ENCODE measurements at regions not wholly inside any gene's neighbourhood (a gene's known extent, or its start where the extent isn't known, plus 50 kb on each side); places are given as distances from the start of the nearest gene placed in this dataset.
"Not testable (repeated sequence)": the region's sequence is repeated elsewhere in the genome, so short reads cannot be mapped to it uniquely, and the experiment has no call there.

DNA sequence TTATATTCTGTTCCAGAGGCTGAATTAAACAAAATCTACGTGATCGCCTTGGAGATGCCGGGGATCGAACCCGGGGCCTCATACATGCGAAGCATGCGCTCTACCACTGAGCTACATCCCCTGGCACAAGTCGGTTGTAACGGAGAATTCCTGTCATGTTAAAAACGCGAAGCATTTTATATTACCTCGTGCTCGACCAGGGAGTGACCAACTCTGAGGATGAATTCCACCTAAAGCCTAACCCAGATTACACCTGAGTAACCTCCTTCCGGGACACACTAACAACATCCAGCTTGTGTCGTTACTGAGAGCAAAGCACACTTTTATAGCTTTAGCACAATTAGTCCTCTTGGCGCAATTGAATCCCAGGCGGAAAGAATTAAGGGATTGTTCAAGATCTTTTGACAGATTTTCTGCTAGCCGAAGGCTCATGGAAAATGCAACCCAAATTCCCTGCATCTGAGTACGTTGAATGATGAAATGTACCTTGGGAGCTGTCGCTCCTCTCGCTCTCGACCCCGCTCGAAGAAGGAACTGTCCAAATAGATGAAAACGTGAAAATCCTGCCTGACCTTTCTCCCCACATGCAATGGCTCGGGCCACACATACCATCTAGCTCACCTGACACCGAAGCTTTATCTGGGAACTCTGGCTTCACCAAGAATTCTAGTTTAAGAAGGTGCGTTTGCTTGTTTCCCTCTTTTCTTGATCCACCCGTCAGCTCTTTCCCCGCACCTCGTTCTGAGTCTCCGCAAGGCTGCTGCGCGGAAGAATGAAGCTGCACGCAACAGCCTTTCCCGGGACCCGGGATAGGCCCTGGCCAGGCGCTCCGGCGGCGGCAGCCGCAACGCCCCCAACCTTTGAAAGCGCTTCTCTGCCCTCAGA is 148.3 kb downstream of the GPX5 start:
- TF ChIP-seq CTCF (conservative IDR thresholded peaks at IDR 0.05): no peak
- Mint-ChIP-seq H3K4me3 (peak overlapping the region; percentile 86), H3K27ac (peak overlapping the region; percentile 54), H3K4me1 (ENCODE audit: unreplicated experiment) (no peaks in the 10 kb centered on the region), H3K9me3 (no peaks in the 10 kb centered on the region), H3K36me3 (no peaks in the 10 kb centered on the region), H3K27me3 (peaks cover 23% of the 10 kb centered on the region)
- DNase-seq (ENCODE audit: extremely low spot score, unreplicated experiment): peak; percentile 75

DNA sequence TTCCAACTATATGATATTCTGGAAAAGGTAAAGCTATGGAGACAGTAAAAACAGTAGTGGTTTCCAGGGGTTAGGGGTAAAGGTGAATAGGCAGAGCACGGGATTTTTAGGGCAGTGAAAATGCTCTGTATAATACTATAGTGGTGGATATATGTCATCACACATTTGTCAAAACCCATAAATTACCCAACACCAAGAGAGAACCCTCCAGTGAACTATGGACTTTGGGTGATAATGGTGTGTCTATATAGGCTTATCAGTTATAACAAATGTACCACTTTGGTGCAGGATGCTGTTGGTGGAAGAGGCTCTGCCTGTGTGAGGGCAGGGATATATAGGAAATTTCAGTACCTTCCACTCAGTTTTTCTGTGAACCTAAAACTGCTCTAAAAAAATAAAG is 149.9 kb downstream of the GPX5 start:
- peak overlapping the region; percentile 86 for H3K4me3 Mint-ChIP-seq
- no peak overlapping the region for H3K27ac Mint-ChIP-seq
- no peaks in the 10 kb centered on the region for H3K4me1 Mint-ChIP-seq (ENCODE audit: unreplicated experiment)
- no peaks in the 10 kb centered on the region for H3K9me3 Mint-ChIP-seq
- H3K27me3 Mint-ChIP-seq: peaks cover 23% of the 10 kb centered on the region
- H3K36me3 Mint-ChIP-seq: no peaks in the 10 kb centered on the region
- TF ChIP-seq CTCF (conservative IDR thresholded peaks at IDR 0.05): no peak
- no peak for DNase-seq (ENCODE audit: extremely low spot score, unreplicated experiment)

- H3K27me3 Mint-ChIP-seq: peaks cover 41% of the 10 kb centered on the region
- H3K9me3 Mint-ChIP-seq: no peaks in the 10 kb centered on the region
- no peak for TF ChIP-seq CTCF (conservative IDR thresholded peaks at IDR 0.05)
- peaks cover 4% of the 10 kb centered on the region for H3K4me1 Mint-ChIP-seq (ENCODE audit: unreplicated experiment)
- H3K27ac Mint-ChIP-seq: no peak overlapping the region
- DNase-seq (ENCODE audit: extremely low spot score, unreplicated experiment): no peak
- H3K36me3 Mint-ChIP-seq: no peaks in the 10 kb centered on the region
- no peak overlapping the region for H3K4me3 Mint-ChIP-seq
These were observed 156.9 kb downstream of the GPX5 start for GRCh38 chr6:28682542-28682941.

DNA sequence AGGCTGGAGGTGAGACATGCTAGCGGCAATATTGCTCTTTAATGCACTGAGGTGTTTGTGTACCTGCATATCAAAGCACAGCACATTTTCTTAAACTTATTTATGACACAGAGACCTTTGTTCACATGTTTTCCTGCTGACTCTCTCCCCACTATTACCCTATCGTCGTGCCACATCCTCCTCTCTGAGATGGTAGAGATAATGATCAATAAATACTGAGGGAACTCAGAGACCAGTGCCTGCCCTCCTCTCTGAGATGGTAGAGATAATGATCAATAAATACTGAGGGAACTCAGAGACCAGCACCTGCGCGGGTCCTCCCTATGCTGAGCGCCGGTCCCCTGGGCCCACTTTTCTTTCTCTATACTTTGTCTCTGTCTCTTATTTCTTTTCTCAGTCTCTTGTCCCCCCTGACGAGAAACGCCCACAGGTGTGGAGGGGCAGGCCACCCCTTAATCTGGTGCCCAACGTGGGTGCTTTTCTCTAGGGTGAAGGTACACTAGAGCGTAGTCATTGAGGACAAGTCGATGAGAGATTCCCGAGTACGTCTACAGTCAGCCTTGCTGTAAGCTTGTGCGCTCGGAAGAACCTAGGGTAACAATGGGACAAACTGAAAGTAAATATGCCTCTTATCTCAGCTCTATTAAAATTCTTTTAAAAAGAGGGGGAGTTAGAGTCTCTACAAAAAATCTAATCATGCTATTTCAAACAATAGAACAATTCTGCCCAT is 157.4 kb downstream of the GPX5 start:
- Mint-ChIP-seq H3K4me3 (peak overlapping the region; percentile 66), H3K27me3 (peaks cover 46% of the 10 kb centered on the region)
- not testable (repeated sequence) for H3K36me3 Mint-ChIP-seq; H3K27ac Mint-ChIP-seq; DNase-seq (ENCODE audit: extremely low spot score, unreplicated experiment); H3K4me1 Mint-ChIP-seq (ENCODE audit: unreplicated experiment); H3K9me3 Mint-ChIP-seq

DNA sequence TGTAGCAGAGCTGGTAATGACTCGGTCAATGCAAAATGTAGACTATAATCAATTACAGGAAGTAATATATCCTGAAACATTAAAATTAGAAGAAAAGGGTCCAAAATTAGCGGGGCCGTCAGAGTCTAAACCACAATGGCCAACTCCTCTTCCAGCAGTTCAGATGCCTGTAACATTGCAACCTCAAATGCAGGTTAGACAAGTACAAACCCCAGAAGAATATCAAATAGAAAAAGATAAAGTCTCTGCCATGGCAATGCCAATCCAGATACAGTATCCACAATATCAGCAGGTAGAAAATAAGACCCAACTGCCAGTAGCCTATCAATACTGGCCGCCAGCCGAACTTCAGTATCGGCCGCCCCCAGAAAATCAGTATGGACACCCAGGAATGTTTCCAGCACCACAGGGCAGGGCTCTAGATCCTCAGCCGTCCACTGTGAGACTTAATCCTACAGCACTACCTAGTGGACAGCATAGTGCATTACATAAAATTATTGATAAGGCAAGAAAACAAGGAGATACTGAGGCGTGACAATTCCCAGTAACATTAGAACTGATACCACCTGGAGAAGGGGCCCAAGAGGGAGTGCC is 158.4 kb downstream of the GPX5 start:
- Mint-ChIP-seq H3K36me3 (no peaks in the 10 kb centered on the region), H3K27me3 (peaks cover 48% of the 10 kb centered on the region), H3K4me1 (ENCODE audit: unreplicated experiment) (peaks cover 4% of the 10 kb centered on the region), H3K9me3 (no peaks in the 10 kb centered on the region), H3K27ac (no peak overlapping the region), H3K4me3 (peak overlapping the region; percentile 23)
- peak; percentile 81 for TF ChIP-seq CTCF (conservative IDR thresholded peaks at IDR 0.05)
- no peak for DNase-seq (ENCODE audit: extremely low spot score, unreplicated experiment)

GRCh38 chr6:28685960-28686359 is 160.3 kb downstream of the GPX5 start:
- DNase-seq (ENCODE audit: extremely low spot score, unreplicated experiment); H3K27ac Mint-ChIP-seq; H3K36me3 Mint-ChIP-seq; H3K4me1 Mint-ChIP-seq (ENCODE audit: unreplicated experiment); H3K9me3 Mint-ChIP-seq: not testable (repeated sequence)
- Mint-ChIP-seq H3K27me3 (peaks cover 53% of the 10 kb centered on the region), H3K4me3 (peak overlapping the region; percentile 50)

Data from type B pancreatic cell (in vitro differentiated cells).